PFSK-1 (cell line): ENCODE measurements at regions not wholly inside any gene's neighbourhood (a gene's known extent, or its start where the extent isn't known, plus 50 kb on each side); places are given as distances from the start of the nearest gene placed in this dataset.

ENCODE experiments used
- FOXP2 ChIP-seq: optimal IDR thresholded peaks from 2 replicates; pipeline ENCODE3; 2011; ENCODE audit warnings: borderline replicate concordance, control low read depth, inconsistent platforms; ENCODE audit not compliant: insufficient read depth; ENCODE audit errors: extremely low read length, extremely low read depth
- POLR2AphosphoS5 ChIP-seq: IDR thresholded peaks from 2 replicates; pipeline ENCODE4 v1.6.1; 2012; ENCODE audit warnings: low read depth, mild to moderate bottlenecking, control low read depth, low read length, moderate library complexity
- SIN3A ChIP-seq: IDR thresholded peaks from 2 replicates; pipeline ENCODE4 v1.6.1; 2012; ENCODE audit warnings: mild to moderate bottlenecking, low read length, moderate library complexity, borderline replicate concordance; ENCODE audit not compliant: insufficient read depth
- TAF1 ChIP-seq: IDR thresholded peaks from 2 replicates; pipeline ENCODE4 v1.6.1; 2012; ENCODE audit warnings: low read length, control low read depth, borderline replicate concordance; ENCODE audit not compliant: insufficient read depth
- TF ChIP-seq, protein P1 (sequence below), 2 experiments: IDR thresholded peaks; 2 replicates each; pipeline versions ENCODE4 v1.6.1 to v1.8.0; 2011 to 2012; ENCODE audit warnings: low read depth in 2 of 2, low read length in 2 of 2, control low read depth in 1 of 2, inconsistent platforms in 1 of 2, mild to moderate bottlenecking in 1 of 2, moderate library complexity in 1 of 2; ENCODE audit not compliant: insufficient read depth in 1 of 2

- TF ChIP-seq FOXP2 (no peak), SIN3A (no peak), POLR2AphosphoS5 (no peak), TAF1 (no peak)
- TF ChIP-seq, protein P1, sequence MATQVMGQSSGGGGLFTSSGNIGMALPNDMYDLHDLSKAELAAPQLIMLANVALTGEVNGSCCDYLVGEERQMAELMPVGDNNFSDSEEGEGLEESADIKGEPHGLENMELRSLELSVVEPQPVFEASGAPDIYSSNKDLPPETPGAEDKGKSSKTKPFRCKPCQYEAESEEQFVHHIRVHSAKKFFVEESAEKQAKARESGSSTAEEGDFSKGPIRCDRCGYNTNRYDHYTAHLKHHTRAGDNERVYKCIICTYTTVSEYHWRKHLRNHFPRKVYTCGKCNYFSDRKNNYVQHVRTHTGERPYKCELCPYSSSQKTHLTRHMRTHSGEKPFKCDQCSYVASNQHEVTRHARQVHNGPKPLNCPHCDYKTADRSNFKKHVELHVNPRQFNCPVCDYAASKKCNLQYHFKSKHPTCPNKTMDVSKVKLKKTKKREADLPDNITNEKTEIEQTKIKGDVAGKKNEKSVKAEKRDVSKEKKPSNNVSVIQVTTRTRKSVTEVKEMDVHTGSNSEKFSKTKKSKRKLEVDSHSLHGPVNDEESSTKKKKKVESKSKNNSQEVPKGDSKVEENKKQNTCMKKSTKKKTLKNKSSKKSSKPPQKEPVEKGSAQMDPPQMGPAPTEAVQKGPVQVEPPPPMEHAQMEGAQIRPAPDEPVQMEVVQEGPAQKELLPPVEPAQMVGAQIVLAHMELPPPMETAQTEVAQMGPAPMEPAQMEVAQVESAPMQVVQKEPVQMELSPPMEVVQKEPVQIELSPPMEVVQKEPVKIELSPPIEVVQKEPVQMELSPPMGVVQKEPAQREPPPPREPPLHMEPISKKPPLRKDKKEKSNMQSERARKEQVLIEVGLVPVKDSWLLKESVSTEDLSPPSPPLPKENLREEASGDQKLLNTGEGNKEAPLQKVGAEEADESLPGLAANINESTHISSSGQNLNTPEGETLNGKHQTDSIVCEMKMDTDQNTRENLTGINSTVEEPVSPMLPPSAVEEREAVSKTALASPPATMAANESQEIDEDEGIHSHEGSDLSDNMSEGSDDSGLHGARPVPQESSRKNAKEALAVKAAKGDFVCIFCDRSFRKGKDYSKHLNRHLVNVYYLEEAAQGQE (IDR thresholded peaks at IDR 0.05; ENCODE audit: insufficient read depth in 1 of 2, low read depth in 2 of 2, low read length in 2 of 2): no peak
These were observed 276.6 kb upstream of the GADL1 start for GRCh38 chr3:31170932-31171670.

DNA sequence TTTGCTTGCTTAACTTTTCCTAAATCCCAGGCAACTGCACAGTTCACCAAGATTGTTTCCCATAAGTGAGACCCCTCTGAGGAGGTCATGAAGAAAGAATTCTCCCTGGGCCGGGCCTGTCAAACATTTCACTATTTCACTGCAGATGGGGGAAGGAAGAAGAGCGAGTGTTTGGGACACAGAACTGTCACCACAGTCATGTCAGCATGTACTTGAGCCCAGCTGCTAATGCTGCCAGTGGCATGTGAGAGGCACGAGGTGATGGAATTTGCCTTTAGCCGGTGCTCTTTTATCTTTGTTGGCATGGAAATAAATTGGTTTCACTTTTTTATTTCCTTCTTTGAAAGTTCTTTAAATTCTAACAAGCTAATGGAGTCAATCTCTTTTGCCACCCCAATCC, 277.9 kb upstream of the GADL1 start:
- TF ChIP-seq FOXP2 (no peak), SIN3A (no peak), POLR2AphosphoS5 (no peak), TAF1 (no peak)
- TF ChIP-seq, protein P1 (IDR thresholded peaks at IDR 0.05; ENCODE audit: insufficient read depth in 1 of 2, low read depth in 2 of 2, low read length in 2 of 2): no peak

DNA sequence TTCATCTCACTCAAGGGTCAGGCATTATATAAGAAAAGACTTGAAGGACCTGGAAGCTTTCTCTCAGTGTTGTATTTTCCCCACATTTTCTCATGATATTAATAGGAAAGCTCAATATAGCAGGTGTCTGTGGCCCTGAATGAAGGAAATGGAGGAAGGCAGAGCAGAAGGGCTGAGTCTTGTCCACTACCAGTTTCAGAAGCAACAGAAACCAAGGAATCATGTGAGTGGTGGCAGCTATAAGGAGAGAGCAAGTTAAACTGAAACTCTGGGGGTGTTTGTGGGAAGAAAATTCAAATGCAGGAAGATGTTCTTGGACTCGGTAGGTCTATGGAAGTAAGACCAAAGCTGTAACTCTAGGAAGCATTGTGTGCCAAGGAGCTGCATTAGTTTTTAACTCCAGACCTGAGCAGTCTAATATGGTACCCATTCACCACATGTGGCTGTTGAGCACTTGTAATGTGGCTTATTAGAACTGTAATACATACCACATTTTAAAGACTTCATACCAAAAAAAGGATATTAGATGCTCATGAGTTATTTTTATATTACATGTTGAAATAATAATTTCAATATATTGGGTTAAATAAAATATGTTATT, 278.8 kb upstream of the GADL1 start:
- TF ChIP-seq TAF1: no peak
- TF ChIP-seq FOXP2: no peak

DNA sequence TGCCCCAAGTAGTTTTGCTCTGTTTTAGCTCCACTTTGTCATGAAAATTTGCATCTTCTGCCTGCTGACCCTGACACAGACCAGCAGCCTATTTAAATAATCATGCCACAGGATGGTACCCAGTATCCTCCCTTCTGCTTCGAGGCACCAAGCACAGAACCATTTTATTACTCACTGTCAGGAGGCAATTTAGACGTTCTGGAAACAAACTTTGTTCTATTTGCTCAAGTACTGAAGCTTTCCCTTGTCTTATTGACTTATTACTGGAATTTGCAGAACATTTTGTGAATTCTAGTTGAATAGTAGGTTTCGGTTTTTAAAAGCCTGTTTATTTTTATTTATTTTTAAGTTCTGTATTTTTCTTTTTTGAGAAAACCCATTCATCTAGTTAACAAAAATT, 279.6 kb upstream of the GADL1 start:
- TF ChIP-seq SIN3A: no peak
- TF ChIP-seq TAF1: no peak
- TF ChIP-seq, protein P1 (IDR thresholded peaks at IDR 0.05; ENCODE audit: insufficient read depth in 1 of 2, low read depth in 2 of 2, low read length in 2 of 2): no peak
- TF ChIP-seq FOXP2: no peak

DNA sequence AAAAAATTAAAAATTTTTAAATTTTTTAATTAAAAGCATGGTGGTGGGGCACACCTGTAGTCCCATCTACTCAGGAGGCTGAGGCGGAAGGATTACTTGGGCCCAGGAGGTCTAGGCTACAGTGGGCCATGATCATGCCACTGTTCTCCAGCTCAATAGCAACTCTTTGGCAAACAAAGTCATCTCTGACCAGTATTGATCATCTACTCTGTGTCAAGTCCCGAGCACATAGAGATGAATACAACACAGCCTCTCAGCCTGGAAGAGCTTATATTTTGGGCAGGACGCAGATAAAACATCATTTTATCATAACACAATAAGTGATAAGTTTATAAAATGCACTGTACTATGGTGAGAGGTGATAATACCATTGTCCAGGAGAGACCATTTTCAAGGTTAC, 281.6 kb upstream of the GADL1 start:
- TF ChIP-seq POLR2AphosphoS5 (no peak), TAF1 (no peak), FOXP2 (no peak), SIN3A (no peak)
- TF ChIP-seq, protein P1 (IDR thresholded peaks at IDR 0.05; ENCODE audit: insufficient read depth in 1 of 2, low read depth in 2 of 2, low read length in 2 of 2): no peak
